ENCODE measurements at regions not wholly inside any gene's neighbourhood (a gene's known extent, or its start where the extent isn't known, plus 50 kb on each side); places are given as distances from the start of the nearest gene placed in this dataset.

DNA sequence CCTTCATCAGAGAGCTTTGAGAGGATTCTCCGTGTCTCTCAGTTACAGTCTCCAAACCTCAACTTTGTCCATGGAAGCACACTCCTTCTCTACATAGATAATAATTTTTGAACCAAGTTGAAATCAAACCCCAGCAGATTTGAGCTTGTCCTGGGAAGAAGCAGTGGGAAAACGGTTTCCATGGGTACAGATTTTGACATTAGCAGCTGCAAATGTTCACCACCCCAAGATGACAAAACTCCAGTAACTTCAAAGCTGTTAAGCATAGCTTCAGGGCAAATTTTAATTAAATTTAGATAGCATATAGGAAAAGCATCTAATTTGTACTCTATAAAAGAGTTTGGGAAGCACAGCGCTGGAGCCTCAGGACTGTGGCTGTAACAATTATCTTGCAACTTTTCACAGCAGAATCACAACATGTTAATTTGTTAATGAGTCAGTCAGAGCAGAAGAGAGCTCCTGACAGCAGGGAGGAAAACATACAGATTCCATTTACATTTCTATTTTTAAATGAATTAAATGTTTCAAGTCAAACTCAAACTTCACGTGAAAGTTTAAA is 240.7 kb downstream of the BMP7 start:
- peak; percentile 86 for DNase-seq (ENCODE audit: low read depth)

DNA sequence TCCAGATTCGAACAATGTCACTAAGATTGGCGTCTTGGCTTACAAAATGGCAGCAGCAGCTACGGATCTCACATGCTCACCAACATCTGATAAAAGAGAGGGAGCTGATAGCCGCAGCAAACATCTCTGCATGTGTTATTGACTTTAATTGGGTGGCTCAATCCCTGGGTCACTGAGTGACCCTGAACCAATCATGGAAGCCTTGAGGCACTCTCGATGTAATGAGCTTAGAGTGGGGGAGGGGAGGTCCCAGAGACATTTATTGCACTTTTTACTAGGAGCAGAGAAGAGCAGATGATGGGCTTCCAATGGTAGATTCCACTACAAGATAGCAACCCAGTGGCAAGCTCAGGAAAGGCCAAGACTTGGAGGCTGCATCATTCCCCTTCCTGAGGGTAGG is 238.7 kb downstream of the BMP7 start:
- DNase-seq (ENCODE audit: low read depth): no peak

DNA sequence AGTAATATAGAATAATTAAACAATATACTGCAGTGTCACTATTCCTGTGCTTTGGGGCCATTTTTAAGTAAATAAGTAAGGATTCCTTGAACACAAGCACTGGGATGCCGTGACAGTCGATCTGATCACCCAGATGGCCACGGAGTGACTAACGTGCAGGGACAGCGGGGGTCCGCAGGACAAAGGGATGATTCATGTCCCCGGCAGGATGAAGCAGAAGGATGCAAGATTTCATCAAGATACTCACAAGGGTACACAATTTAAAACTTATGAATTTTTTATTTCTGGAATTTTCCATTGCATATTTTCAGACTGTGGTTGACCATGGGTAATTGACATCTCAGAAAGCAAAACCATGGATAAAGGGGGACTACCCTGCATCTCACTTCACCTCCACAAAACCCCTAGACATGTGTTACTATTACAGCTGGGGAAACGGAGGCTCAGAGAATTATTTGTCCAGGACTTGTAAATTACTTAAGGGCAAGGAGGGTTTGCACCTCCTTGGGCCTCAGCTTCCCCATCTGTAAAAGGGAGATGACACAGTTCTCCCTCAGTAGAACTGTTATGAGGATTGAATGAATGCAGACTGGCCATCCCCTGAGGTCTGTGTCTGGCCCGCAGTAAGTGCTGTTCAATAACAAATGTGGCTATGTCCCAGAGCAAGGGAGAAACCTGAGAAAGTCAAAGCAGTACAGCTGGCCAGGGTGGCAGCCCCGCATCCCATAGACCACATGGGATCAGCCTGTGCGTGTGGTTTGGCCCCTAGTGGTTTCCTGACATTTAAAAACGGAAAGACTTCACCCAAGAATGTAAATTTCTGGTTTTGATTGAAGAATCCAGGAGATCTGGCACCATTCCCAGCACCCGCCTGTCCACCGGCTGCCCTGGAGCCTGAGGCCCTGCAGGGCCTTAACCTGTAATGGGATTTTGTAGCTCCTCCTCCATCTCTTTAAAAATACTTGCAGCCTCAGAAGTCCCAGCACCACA is 235.5 kb downstream of the BMP7 start:
- DNase-seq (ENCODE audit: low read depth): peak; percentile 100

DNA sequence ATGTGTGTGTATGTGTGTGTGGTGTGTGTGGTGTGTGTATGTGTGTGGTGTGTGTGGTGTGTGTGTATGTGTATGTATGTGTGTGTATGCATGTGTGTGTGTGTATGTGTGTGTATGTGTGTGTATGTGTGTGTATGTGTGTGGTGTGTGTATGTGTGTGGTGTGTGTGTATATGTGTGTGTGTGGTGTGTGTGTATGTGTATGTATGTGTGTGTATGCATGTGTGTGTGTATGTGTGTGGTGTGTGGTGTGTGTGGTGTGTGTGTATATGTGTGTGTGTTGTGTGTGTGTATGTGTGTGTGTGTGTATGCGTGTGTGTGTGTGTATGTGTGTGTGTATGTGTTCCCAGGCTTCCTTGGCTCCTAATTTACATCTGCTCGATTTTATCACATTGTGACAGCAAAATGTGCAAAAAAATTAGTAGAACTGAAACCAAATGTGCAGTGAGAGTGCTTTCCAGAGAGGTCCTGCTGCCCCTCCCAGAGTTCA is 234.5 kb downstream of the BMP7 start:
- peak; percentile 60 for DNase-seq (ENCODE audit: low read depth)

DNA sequence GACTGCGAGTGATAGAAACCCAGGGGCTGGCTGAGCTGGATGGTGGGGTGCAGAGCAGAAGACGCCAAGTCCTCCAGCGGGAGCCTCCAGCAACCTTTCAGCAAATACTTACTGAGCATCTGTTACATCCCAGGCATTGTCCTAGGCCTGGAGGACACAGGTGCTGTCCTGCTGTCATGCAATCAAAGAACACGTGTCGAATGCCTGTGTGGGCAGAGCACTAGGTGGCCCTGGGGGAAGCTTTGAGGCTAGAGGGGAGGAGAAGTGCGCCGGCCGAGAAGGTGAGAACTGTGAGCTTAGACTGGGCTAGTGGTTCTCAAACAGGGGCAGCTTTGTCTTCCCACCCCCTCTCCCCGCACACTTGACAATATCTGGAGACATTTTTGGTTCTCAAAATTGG is 233.6 kb downstream of the BMP7 start:
- peak; percentile 44 for DNase-seq (ENCODE audit: low read depth)

DNA sequence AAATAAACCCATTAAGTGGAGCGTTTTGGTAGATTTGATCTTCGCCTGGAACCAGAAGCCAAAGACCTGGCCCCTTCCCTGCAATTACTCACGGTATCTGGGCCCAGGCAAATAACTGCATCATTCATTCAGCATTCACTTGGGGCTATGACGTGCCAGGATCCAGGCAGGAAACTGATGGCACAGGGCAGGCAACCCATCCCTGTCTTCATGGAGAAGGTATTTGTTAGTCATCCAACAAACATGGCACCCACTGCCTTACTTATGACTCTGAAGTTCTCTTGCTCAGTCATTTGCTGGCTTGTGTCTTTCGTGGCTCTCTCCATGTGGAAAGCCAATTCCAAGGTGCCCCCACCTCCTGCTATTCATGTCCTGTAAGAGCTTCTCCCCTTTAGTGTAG is 232.4 kb downstream of the BMP7 start:
- DNase-seq (ENCODE audit: low read depth): peak; percentile 83

DNA sequence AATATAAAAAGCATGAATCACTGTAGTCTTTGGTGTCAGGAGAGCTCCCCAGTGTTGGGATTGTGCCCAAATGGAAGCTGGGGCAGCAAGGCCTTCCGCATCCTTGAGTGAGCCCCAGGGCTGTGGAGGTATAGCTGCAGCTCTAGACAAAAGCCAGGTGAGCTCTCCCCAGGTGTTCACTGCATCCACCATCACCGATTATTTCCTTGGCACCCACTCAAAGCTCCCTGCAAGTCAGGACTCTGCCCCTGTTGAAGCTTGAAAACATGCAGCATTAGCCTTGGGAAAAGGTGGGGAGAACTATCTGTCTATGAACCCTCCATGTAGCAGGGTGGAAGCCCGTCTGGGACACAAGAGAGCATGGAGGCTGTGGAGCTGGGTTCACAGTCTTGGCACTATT is 228.8 kb downstream of the BMP7 start:
- DNase-seq (ENCODE audit: low read depth): no peak

DNA sequence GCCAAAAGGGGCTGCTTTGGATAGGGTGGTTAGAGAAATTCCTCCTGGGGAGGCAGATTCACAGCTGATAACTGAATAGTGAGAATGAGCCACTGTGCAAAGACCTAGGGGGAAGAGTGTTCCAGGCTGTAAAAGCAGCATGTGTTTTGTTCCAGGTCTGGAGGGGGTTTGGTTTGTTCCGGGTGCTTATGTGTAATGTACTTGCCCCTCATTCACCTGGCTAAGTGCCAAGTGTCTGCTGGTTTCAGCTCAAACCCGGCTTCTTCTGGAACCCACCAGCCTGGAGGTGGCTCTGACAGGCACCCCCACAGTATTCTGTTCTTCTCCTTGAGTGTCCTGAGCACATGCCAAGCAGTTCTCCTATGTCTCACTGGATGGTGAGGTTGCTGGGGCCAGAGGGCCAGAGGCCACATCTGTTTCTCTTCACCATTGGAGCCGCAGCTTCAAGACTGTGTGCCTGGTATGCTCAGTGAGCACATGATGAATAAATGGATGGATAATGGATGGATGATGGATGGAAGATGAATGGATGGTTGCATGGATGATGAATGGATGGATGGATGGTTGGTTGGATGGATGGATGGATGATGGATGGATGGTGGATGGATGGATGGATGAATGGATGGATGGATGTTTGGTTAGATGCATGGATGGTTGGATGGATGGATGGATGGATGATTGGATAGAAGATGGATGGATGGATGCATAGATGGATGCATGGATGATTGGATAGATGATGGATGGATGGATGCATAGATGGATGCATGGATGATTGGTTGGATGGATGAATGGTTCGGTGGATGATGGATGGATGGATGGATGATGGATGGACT is 227.6 kb downstream of the BMP7 start:
- DNase-seq (ENCODE audit: low read depth): peak; percentile 93

DNA sequence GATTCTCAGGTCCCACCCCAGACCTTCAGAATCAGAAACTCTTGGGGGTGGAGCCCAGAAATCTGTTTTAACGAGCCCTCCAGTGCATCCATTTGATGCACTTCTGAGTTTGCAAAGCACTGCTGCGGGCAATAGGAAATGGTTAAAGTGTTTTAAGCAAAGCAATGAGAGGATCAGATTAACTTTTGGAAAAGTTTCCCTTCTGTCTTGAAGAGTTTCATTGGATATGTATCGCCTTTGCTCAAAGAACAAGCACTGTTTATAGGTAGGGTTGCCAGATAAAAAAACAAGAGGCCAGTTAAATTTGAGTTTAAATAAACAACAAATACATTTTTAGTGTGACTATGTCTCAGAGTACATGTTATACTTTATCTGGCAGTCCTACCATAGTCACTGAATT is 226.0 kb downstream of the BMP7 start:
- peak; percentile 61 for DNase-seq (ENCODE audit: low read depth)

DNA sequence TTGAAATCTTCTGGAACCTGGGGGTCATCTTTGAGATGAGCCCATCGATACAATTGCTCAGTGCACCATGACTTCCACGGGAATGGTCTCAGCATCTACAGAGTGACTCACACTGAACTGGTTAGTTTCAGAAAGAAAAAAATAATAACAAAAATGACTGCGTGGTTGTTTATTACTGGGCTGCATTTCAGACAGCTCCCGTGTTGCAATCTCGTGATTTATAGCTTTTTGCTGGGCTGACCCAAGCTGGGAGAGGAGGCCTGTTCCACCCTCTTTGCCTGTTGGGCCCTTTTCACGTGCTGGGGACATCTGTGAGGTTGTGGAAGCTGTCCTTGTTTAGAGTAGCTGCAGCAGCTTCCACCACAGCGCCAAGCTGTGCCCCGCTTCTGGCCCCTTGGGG is 225.5 kb downstream of the BMP7 start:
- DNase-seq (ENCODE audit: low read depth): peak; percentile 95

DNA sequence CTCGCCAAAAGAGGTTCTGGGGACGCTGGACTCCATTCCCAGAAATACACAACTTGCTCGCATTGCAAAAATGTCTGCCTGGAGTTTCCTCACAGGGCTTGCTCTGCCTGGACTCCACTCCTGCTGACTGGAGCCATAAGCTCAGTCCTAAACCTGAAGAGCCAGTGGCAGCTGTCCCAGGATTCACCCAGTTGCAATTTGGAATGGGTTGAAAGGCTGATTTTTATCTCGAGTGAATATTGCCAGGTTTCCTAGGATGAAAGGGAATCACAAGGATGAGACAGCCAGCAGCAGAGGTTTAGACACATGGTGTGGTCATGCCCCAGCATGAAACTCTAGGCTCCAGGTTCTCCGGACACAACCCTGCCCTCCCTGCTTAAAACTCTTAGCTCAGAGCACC is 223.3 kb downstream of the BMP7 start:
- DNase-seq (ENCODE audit: low read depth): peak; percentile 97

DNA sequence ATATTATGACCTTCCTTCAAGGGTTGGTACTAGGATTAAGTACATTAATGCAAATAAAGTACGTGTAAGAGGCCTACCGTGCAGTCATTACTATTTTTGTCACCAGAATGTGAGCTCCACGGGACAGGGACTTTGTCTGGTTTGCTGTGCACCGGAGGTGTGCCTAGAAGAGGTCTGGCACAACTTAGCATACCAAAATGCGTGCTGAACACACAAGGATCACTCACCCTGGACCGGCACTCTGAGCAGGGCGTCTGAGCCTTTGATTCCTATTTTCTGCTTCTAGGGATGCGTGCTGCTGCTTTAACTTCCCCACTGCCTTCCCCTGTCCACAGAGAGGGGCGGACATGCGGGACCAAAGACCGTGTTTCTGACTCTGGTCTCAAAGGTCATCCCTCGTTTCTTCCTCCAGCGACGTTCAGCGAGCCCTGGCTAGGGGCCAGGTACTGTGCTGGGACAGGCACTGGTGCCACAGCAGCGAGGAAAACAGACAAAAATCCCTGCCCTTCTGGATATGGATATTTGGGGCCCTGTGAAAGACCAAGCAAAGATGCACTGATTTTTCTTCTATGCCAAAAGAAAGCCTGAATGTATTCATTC is 222.7 kb downstream of the BMP7 start:
- DNase-seq (ENCODE audit: low read depth): no peak

DNA sequence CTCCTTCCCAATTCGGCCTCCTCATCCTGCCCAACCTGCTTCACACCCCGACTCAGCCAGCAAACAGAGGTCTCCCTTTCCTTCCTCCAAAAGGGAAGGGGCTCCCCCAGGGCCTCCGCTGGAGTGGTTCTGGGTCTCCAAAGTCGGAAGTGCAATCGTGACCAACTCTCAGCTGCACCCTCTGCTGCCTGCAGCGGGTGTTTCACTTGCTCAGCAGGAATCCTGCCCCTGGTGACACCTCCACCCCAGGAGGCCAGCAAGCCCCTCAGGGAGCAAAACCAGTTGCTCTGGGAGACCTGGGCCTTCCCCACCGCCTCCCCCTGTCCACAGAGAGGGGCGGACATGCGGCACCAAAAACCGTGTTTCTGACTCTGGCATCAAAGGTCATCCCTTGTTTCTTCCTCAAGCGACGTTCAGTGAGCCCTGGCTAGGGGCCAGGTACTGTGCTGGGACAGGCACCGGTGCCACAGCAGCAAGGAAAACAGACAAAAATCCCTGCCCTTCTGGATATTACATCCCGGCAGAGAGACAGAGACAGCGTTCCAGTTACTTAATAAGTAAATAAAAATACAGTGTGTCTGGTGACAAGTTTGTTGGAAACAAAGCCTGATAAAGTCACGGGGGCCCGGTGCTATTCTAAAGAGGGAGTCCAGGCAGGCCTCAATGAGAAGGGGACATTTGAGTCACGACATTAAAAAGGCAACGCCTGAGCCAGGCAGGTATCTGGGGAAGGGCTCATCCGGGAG is 219.0 kb downstream of the BMP7 start:
- DNase-seq (ENCODE audit: low read depth): peak; percentile 93

DNA sequence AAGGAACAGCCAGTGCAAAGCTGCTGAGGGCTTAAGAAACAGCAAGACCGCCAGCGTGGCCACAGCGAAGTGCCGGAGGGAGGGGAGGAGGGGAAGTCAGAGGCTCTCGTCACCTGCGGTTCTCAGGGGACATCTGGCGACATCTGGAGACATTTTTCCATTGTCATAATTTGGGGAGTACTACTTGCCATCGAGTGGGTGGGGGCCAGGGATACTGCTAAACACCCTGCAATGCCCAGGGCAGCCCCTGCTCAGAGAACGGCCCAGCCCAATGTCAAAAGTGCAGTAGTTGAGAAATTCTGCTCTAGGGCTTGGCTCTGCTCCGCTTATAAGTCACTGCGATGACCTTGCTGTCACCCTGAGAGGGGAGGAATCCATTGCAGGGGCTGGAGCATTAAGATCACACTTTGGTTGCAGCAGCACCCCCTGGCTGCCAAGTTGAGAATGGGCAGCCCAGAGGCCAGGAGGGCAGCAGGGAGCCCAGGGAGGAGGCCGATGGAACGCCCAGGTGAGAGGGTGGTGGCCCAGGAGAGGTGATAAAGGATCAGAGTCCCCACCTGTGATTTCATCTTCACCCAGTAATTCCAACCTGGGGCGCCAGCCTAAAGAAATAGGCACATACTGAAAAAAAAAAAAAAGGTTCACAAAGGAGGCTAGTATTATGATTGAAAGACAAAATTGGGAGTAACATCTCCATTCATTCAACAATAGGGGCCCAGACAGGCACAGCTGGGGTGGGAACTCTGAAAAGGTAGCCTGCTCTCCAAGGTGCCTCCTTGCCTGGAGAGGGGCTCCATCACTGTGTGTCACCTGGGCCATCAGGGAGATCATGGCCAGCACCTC is 218.2 kb downstream of the BMP7 start:
- peak; percentile 100 for DNase-seq (ENCODE audit: low read depth)

DNA sequence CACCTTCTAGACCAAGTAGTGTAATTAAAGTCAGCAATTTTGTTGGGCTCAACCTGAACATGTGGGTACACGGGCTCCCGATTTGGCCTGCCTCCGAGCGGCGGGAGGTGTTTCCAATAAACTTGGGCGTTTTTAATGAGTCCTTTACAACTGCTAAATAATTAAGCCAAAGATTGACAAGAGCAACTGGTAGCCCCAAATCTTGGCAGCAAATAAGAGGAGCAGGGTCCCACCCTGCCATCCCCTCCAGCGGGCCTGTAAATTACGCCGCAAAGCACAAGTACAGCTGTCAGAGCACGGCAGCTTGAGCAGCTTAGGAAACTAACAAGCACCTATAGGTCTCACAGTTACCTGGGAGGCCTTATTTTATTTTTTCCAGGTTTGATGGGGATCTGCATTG is 217.1 kb downstream of the BMP7 start:
- DNase-seq (ENCODE audit: low read depth): no peak

DNA sequence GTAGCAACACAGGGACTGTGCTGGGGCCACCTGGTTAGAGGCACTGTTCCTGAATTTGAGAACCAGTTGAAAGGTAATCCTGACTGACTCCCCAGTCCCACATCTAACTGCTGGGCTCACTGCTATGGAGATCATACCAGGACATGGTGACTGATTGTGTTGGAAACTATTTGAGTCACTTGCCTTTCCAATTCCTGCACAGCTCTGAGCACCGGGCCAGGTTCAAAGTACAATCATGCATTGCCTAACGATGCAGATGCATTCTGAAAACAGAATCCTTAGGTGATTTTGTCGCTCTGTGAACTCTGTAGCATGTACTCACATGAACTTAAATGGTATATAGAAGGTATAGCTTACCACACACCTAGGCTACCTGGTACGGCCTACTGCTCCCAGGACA is 215.3 kb downstream of the BMP7 start:
- DNase-seq (ENCODE audit: low read depth): no peak

DNA sequence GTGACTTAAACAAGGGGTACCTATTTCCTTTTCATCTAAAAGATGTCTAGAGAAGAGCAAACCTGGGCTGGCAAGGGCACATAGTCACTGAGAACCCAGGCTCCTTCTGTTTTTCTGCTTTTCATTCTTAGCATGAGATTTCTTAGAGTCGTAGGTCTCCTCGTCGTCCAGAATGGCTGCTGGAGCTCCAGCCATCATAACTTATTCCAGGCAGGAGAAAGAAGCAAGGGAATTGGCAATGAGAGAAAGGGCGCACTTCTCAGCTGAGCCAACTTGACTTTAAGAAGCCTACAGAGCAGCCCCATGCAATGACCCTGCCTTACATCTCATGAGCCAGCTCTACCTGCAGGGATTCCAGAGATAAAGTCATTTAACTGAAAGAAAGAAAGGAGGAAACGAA is 213.4 kb downstream of the BMP7 start:
- DNase-seq (ENCODE audit: low read depth): no peak

DNA sequence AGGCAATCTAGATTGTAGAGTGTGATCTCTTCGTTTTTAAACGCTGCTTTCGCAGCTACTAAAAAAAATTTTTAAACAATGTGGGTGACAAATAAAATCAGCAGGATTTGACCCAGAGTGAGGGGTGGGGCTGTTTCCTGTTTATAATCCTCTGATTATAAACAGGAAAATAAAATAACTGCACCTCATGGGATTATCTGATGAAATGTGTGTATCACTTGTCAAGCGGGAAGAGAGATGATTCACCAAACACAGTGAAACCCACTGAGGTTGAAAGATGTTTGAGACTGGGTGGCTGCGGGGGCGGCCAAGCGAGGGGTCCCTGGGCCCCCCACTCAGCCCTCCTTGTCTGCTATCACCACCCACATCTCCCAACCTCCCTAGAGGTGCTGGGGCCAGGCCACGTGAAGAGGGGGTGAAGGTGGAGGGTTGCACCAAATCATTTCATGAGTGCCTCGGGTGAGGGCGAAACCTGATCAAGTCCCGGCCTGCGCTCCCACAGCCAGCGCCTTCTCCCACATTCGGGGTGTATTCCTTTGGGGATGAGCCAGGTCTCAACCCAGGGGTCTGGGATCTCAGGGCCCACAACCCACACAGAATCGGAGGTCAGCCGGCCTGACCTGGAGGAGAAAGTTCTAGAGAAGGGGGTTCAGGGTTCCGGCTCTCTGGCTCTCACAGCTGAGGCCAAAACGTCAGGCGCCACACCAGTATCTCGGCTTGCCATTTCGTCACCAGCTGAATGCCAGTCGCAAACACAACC is 212.5 kb downstream of the BMP7 start:
- no peak for DNase-seq (ENCODE audit: low read depth)

DNA sequence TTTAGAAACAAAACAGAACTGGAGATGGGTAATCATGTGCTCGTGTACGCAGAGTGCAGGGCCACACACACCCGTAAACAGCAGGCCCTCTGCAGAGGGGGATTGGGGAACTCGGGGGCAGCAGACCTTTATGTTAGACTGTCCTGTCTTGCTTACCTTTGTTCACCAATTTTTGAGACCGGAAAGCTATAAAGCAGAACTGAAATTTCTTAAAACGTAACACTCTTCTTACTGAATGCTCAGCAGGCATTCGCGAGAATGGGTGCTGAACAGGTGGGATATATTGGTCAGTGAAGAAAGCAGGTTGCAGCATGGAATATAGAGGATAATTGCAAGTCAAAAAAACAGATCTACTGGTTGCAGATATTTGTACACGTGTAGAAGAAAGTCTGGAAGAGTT is 211.1 kb downstream of the BMP7 start:
- no peak for DNase-seq (ENCODE audit: low read depth)

Measured in RPMI7951 (cell line).